ENCODE measurements at regions not wholly inside any gene's neighbourhood (a gene's known extent, or its start where the extent isn't known, plus 50 kb on each side); places are given as distances from the start of the nearest gene placed in this dataset.

DNA sequence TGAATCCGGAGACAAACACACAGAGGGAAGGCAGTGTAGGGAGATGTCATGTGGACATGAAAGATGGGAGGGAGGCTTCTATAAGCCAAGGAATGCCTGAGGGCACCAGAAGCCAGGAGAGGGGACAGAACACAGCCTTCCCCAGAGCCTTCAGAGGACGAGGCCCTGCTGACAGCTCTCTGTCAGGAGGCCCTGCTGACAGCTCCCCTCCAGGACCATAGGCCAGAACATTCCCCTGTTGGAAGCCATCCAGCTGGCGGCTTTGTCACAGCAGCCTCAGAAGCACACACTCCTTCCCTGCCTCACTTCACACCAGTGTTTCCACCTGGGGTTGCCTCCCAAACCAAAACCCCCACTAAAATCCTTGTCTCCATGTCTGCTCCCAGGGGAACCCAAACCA lies 171.3 kb upstream of the ID2 start:
- H3K27me3 Mint-ChIP-seq: peaks cover 1% of the 10 kb centered on the region
- H3K4me3 Mint-ChIP-seq: no peak overlapping the region
- intact Hi-C loops (cut with micrococcal nuclease): no loop called here
- H3K9me3 Mint-ChIP-seq: peaks cover 18% of the 10 kb centered on the region
- H3K27ac Mint-ChIP-seq: peak overlapping the region; percentile 14
- peaks cover 66% of the 10 kb centered on the region for H3K4me1 Mint-ChIP-seq (ENCODE audit: low read depth)
- no peaks in the 10 kb centered on the region for H3K36me3 Mint-ChIP-seq (ENCODE audit: low read depth)

DNA sequence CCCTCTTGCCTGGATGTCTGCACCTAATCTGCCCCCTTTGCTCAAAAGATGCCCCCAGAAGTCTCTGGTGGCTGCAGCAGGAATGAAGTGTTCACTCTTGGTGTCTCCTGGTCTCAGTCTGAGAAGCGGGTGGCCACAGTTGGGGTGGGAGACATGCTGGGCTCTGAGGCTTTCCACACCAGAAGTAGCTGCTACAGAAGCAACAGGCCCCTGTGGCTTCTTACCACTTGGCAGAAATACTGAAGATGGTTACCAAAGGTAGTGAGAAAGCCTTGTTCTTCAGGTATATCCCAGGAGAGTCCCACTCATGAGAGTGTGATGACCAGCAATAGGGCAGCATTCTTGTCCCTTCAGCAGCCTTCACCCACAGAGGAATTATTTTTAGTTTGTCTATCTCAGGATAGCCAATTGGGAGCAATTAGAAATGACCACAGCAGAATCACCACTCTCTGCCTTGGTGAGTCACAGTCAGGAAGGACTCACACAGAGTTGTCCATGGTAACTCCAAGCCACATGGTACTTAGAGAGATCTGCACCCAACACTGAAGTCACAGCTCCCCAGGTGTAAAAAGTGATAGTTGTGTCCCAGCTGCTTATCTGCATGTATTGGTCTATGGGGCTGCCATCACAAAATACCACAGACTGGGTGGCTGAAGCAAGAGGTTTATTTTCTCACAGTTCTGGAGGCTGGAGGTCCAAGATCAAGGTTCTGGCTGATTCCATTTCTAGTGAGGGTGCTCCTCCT lies 169.8 kb upstream of the ID2 start:
- intact Hi-C loops (cut with micrococcal nuclease): no loop called here
- Mint-ChIP-seq H3K27ac (no peak overlapping the region), H3K36me3 (ENCODE audit: low read depth) (no peaks in the 10 kb centered on the region), H3K4me3 (no peak overlapping the region), H3K4me1 (ENCODE audit: low read depth) (peaks cover 79% of the 10 kb centered on the region), H3K27me3 (peaks cover 1% of the 10 kb centered on the region), H3K9me3 (peaks cover 18% of the 10 kb centered on the region)

DNA sequence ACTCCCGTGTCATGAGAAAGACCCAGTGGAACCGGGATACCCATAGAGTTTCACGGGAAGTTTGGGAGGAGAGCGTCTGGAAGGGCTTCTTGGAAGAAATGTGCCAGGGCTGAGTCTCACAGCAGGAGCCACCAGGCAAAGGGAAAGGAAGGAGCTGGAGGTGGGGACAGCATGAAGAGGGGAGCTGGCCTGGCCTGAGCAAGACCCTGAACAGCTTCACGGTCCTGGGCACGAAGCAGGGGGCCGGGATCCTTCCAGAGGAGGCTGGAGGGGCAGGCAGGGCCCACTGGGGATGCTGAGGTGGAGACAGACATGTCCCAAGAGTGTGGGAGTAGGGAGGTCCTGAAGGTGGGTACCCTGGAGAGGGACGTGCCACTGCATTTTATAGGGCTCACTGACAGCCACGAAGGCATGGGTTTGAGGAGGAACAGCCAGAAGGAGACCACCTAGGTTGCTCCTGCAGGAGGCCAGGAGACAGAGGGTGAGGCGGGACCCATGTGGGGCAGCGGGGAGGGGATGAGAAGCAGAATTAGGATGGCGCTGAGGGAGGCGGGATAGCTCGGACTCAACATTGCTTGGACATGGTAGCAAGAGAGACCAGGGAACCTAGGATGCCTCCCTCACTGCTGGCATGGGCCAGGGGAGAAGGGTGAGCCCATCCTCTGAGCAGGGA lies 168.1 kb upstream of the ID2 start:
- Mint-ChIP-seq H3K36me3 (ENCODE audit: low read depth) (no peaks in the 10 kb centered on the region), H3K27me3 (peaks cover 1% of the 10 kb centered on the region), H3K4me3 (no peak overlapping the region), H3K9me3 (peaks cover 9% of the 10 kb centered on the region), H3K4me1 (ENCODE audit: low read depth) (peaks cover 81% of the 10 kb centered on the region), H3K27ac (peak overlapping the region; percentile 53)
- intact Hi-C loops (cut with micrococcal nuclease): no loop called here

DNA sequence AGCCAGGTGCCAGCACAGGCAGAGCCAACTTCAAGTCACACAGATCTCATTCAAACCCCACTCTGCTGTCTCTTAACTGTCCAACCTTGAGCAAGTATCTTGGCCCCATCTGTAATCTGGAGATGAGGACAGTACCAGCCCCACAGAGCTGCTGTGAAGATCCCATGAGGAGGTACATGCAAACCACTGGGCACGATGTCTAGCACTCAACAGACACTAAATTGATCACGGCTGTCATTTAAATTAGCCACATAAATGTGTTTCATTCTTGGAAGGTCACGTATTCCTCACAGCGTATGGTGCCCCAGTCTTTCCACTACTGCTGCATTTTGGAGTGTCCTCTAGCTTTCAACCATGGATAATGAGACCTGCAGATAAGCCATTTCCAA lies 167.6 kb upstream of the ID2 start:
- H3K9me3 Mint-ChIP-seq: peaks cover 9% of the 10 kb centered on the region
- intact Hi-C loops (cut with micrococcal nuclease): no loop called here
- peaks cover 82% of the 10 kb centered on the region for H3K4me1 Mint-ChIP-seq (ENCODE audit: low read depth)
- H3K27ac Mint-ChIP-seq: peak overlapping the region; percentile 53
- H3K4me3 Mint-ChIP-seq: no peak overlapping the region
- peaks cover 1% of the 10 kb centered on the region for H3K27me3 Mint-ChIP-seq
- no peaks in the 10 kb centered on the region for H3K36me3 Mint-ChIP-seq (ENCODE audit: low read depth)

DNA sequence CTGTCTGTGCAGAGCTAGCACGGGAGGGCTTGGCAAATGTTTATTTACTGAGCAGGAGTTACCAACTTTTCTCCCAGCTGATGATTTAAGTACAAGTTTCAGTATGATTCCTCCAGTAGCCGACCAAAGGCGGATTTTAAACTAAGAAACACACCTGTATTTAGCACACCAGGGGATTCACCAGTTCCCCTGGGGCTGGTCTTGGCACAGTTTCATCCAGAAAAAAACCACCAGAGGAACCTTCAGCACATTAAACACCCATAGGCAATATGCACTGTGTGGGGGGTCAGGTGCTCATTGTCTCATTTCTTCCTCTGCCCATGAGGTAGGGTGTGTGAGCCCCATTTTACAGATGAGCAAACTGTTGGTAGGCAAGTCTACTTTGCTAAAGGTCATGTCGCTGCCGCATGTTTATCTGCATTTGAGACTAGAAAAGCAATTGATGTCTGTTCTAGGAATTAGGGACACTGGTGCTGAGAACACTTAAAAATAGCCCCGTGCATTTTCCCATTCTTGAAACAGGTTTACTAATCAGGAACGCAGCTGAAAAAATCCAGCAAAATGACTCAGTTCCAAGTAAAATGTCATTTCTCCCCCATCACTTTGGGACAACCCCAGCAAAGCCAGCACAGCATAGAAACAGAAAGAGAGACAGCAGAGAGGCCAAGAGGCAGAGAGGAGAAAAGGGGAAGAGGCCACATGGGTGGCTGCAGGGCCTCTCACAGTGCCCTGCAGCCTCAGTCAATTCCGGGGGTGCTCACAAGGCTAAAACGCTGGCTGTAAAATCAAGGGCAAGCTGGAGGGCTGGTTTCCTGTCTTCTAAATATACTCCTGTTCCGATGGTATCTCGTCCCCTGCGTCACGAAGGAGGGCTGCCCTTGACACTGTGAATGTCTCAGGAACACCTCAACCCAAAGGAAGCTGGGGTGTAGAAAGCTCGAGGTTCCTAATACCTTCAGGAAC lies 166.8 kb upstream of the ID2 start:
- Mint-ChIP-seq H3K27me3 (peaks cover 1% of the 10 kb centered on the region), H3K27ac (peak overlapping the region; percentile 70), H3K4me3 (no peak overlapping the region), H3K36me3 (ENCODE audit: low read depth) (no peaks in the 10 kb centered on the region), H3K9me3 (peaks cover 3% of the 10 kb centered on the region), H3K4me1 (ENCODE audit: low read depth) (peaks cover 82% of the 10 kb centered on the region)
- intact Hi-C loops (cut with micrococcal nuclease): no loop called here

DNA sequence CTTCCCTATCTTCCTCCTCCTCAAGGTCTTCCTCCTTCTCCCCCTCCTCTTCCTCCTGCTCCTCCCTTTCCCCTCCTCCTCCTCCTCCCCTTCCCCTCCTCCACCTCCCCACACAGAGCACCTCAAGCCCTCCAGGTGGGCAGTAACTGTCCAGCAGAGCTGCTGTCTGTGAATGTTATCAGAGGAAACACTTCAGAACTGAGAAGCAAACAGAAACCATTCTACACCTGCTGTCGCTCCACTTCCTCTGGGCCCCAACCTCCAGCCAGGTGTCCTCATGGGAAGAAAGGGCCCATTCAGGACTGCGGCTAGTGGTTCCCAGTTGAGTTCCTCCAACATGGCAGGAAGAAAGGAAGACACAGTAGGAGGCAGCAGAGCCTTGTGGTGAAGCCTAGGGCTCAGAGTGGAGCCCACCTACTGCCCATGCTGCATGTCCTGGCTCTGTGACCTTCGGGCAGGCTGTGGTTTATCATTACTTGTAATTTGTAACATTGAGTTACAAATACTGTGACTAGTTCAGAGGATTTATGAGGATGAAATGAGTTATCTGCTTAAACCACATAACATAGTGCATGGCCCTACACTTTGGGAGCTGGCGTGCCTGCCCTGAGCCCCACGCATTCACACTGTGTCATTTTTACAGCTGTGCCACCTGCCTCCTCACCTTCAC lies 165.9 kb upstream of the ID2 start:
- Mint-ChIP-seq H3K27ac (peak overlapping the region; percentile 70), H3K9me3 (no peaks in the 10 kb centered on the region), H3K27me3 (no peaks in the 10 kb centered on the region), H3K4me3 (no peak overlapping the region), H3K4me1 (ENCODE audit: low read depth) (peaks cover 82% of the 10 kb centered on the region), H3K36me3 (ENCODE audit: low read depth) (no peaks in the 10 kb centered on the region)
- intact Hi-C loops (cut with micrococcal nuclease): no loop called here

DNA sequence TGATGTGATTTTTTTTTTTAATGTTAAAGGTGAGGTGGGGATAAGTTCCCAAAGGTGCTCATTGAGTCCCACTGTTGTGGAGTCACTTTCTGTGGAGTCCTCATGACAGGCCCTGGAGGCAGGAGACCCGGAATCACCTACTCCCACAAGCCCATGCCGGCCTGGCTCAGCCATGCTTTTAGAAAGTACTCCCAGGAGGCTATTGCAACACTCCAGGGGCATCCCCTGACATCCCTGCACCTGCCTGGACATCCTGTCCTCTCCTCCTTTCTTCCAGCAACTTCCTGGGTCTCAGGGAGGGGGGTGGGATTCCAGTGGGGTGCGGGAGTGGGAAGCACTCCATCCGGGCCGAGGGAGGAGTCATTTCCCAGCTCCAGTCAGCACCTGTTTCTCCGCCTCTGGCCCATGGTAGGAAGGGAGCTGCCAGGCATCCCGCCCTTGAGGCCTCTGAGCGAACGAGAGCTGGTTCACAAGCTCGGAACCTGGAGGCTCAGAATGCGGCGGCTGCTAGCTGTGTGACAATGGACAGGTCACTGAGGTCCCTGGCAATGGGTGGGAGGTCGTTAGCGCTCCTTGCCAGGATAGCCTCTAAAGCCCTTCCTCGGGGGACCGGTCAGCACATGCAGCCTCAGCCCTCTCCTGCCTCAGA lies 163.9 kb upstream of the ID2 start:
- Mint-ChIP-seq H3K36me3 (ENCODE audit: low read depth) (no peaks in the 10 kb centered on the region), H3K27me3 (no peaks in the 10 kb centered on the region), H3K4me3 (no peak overlapping the region), H3K9me3 (no peaks in the 10 kb centered on the region), H3K4me1 (ENCODE audit: low read depth) (peaks cover 85% of the 10 kb centered on the region), H3K27ac (peak overlapping the region; percentile 82)
- intact Hi-C loops (cut with micrococcal nuclease): no loop called here

DNA sequence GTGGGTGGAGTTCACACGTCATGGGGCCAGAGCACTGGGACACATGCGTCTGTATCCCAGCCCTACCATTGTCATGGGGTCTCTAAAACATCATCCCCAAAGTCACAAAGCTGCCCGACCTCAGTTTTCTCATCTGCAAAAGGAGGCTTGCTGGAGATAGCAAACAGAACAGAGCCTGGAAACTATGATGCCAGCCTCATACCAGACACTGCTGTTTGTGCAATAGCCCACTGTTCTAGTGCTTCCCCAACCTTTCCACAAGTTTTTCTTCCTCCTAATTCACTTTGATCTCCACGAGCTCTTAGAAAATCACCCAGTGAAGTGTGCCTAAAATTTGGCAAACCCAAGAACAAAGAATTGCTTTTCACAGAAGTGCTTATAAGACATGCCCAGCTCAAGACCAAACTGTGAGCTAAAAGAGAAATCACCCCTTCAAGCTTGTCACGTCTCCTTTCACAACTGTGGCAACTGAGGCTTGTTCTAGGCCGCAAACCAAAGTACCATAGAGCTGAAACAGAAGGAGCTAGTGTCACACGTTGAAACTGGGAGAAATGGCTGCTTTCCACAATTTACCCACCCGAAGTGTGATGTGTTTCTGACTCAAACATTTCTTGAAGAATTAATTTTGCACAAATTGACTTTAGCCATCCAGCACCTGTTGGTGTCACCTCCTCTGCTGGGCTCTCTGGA lies 162.7 kb upstream of the ID2 start:
- no peaks in the 10 kb centered on the region for H3K9me3 Mint-ChIP-seq
- H3K4me1 Mint-ChIP-seq (ENCODE audit: low read depth): peaks cover 85% of the 10 kb centered on the region
- intact Hi-C loops (cut with micrococcal nuclease): no loop called here
- no peaks in the 10 kb centered on the region for H3K36me3 Mint-ChIP-seq (ENCODE audit: low read depth)
- peak overlapping the region; percentile 82 for H3K27ac Mint-ChIP-seq
- H3K27me3 Mint-ChIP-seq: no peaks in the 10 kb centered on the region
- H3K4me3 Mint-ChIP-seq: no peak overlapping the region

DNA sequence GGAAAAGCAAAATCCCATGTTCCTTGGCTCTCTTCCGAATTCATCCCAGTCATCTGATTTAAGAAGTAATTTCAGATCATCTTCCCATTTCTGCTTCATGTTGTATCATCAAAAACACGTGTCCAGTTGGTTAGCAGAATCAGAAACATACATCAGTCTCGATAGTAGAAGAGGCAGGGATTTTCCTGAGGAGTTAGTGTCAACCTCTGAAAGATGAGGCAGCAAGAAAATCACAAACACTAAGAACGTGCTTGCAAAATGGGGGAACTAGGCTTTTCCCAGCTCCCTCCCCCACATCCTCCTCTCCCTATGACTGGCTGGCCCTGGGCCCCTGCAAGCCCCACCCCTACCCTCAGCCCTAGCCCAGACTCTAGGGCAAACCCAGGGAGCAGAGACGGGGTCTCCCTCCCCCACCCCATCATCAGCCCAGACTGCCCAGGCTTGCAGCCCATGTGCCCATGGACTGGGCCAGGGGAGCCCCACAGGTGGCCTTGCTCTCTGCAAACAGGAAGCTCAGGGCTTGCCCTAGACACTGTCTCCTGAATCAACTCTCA lies 161.0 kb upstream of the ID2 start:
- Mint-ChIP-seq H3K4me3 (no peak overlapping the region), H3K36me3 (ENCODE audit: low read depth) (no peaks in the 10 kb centered on the region), H3K27me3 (no peaks in the 10 kb centered on the region), H3K27ac (peak overlapping the region; percentile 82), H3K4me1 (ENCODE audit: low read depth) (peaks cover 85% of the 10 kb centered on the region), H3K9me3 (no peaks in the 10 kb centered on the region)
- intact Hi-C loops (cut with micrococcal nuclease): no loop called here

DNA sequence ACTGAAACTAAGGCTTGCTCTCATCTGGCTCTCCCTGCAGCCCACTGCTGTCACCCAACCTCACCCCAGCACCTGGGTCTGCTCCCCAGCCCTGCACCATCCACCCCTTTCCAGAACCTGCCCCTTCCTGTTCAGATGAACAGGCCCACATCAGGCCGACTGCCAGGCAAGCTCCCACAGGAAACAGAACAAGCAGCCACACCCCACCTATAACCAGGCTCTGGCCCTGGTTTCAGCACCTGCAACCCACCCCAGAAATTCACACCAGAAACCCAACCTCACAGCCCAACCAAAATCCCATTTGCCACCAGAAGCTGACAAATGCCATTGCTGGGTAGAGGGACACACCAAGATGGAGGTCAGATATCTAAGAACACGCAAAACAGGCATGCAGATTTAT lies 159.2 kb upstream of the ID2 start:
- Mint-ChIP-seq H3K4me3 (no peak overlapping the region), H3K36me3 (ENCODE audit: low read depth) (no peaks in the 10 kb centered on the region), H3K4me1 (ENCODE audit: low read depth) (peaks cover 94% of the 10 kb centered on the region), H3K27ac (peak overlapping the region; percentile 25), H3K9me3 (no peaks in the 10 kb centered on the region), H3K27me3 (peaks cover under 1% of the 10 kb centered on the region)
- intact Hi-C loops (cut with micrococcal nuclease): no loop called here

DNA sequence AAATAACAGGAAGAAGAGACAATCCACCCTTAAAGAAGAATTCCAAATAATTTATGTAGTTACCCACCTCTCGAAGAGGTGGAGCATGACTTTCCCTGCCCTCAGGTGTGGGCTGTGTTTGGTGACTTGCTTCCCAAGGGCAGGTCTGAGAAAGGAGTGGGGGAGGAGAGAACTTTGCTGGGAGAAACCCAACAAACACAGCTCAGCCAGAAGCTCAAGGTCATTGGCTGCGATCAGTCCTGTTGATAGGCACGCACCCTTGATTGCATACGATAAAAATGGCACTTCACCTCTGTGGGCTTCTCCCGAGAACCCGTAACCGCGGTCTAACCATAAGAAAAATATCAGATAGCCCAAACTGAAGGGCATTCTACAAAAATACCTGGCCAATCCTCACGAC lies 157.5 kb upstream of the ID2 start:
- Mint-ChIP-seq H3K4me1 (ENCODE audit: low read depth) (peaks cover 97% of the 10 kb centered on the region), H3K27me3 (peaks cover 3% of the 10 kb centered on the region), H3K36me3 (ENCODE audit: low read depth) (no peaks in the 10 kb centered on the region), H3K27ac (peak overlapping the region; percentile 25), H3K9me3 (no peaks in the 10 kb centered on the region), H3K4me3 (no peak overlapping the region)
- intact Hi-C loops (cut with micrococcal nuclease): loop anchor here (2.0 kb wide), 1 partner anchor 160 kb away; no protein-coding TSS in a partner anchor

DNA sequence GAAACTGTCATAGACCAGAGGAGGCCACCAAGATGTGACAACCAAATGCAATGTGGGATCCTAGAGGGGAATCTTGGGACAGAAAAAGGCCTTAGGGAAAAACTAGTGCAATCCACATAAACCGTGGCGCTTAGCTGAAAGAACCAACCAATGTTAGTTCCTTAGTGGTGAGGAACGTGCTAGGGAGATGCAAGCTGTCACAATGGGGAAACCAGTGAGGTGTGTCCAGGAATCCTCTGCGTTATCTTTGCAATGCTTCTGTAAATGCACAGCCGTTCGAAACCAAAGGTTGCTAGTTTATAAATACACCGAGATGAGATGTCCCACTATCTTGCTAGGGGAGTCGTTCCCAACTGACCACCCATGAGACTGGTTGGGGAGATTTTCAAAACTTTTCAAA lies 157.0 kb upstream of the ID2 start:
- Mint-ChIP-seq H3K4me3 (no peak overlapping the region), H3K27ac (no peak overlapping the region), H3K36me3 (ENCODE audit: low read depth) (no peaks in the 10 kb centered on the region), H3K4me1 (ENCODE audit: low read depth) (peaks cover 97% of the 10 kb centered on the region), H3K9me3 (no peaks in the 10 kb centered on the region), H3K27me3 (peaks cover 3% of the 10 kb centered on the region)
- intact Hi-C loops (cut with micrococcal nuclease): loop anchor here (2.0 to 5.0 kb wide), 2 partner anchors 57 to 160 kb away; no protein-coding TSS in a partner anchor

All from dendritic cell treated with granulocyte-macrophage colony-stimulating factor and Interleukin-4, amounts not matched to agents 40 ng/mL and 50 ng/mL, for 4 days (primary cell).